ENCODE measurements at regions not wholly inside any gene's neighbourhood (a gene's known extent, or its start where the extent isn't known, plus 50 kb on each side); places are given as distances from the start of the nearest gene placed in this dataset.

- Histone ChIP-seq H3K27ac (ENCODE audit: low read depth, low read length) (no peak overlapping the region), H3K4ac (replicated peaks; ENCODE audit: insufficient read length, low read depth, low read length) (no peak overlapping the region), H2AK5ac (ENCODE audit: low read depth, low read length) (no peak overlapping the region), H2BK5ac (ENCODE audit: low read depth, low read length) (no peak overlapping the region), H3K79me2 (ENCODE audit: control insufficient read depth in 1 of 2, insufficient read depth in 2 of 2, low read length in 2 of 2) (no peaks in the 10 kb centered on the region), H3K36me3 (ENCODE audit: control insufficient read depth in 2 of 4, insufficient read depth in 4 of 4, low read length in 3 of 4) (no peaks in the 10 kb centered on the region), H2AFZ (ENCODE audit: low read length) (no peak overlapping the region), H3K14ac (ENCODE audit: insufficient read length) (no peak overlapping the region), H3K4me1 (replicated peaks in 1 of 4; ENCODE audit: control insufficient read depth in 3 of 4, insufficient read depth in 4 of 4, low read length in 3 of 4) (peaks cover 0 to 7% (median 0%) of the 10 kb centered on the region in 4 experiments; a peak in 2 of 7 replicates), H3K18ac (ENCODE audit: extremely low read depth, low read length) (no peak overlapping the region), H3K27me3 (replicated peaks in 1 of 4; ENCODE audit: control insufficient read depth in 3 of 4, extremely low read depth in 1 of 4, insufficient read depth in 3 of 4, low read length in 3 of 4) (no peaks in the 10 kb centered on the region), H4K8ac (ENCODE audit: extremely low read depth, insufficient read depth, low read length) (no peak overlapping the region), H3K4me3 (ENCODE audit: extremely low read depth in 1 of 4, insufficient read depth in 2 of 4, low read depth in 3 of 4, low read length in 4 of 4) (no peak overlapping the region), H2BK15ac (ENCODE audit: low read length) (no peak overlapping the region), H3K56ac (replicated peaks; ENCODE audit: insufficient read length, low read depth, low read length) (no peak overlapping the region), H3K9ac (replicated peaks in 1 of 4; ENCODE audit: extremely low read depth in 1 of 4, low read depth in 3 of 4, low read length in 3 of 4) (no peak overlapping the region), H2BK120ac (replicated peaks; ENCODE audit: low read depth, low read length) (no peak overlapping the region), H3K4me2 (ENCODE audit: insufficient read depth in 1 of 2, low read depth in 2 of 2, low read length in 2 of 2) (no peak overlapping the region), H2BK20ac (ENCODE audit: low read length) (no peak overlapping the region), H3K79me1 (ENCODE audit: low read depth, low read length) (no peaks in the 10 kb centered on the region), H4K20me1 (replicated peaks in 1 of 2; ENCODE audit: control insufficient read depth in 1 of 2, insufficient read depth in 2 of 2, low read length in 2 of 2) (no peaks in the 10 kb centered on the region), H2BK12ac (ENCODE audit: low read depth, low read length) (no peak overlapping the region), H4K91ac (replicated peaks; ENCODE audit: insufficient read length, low read length) (no peak overlapping the region), H3K9me3 (ENCODE audit: insufficient read depth in 2 of 2, low read depth in 1 of 2, low read length in 1 of 2) (no peaks in the 10 kb centered on the region), H3K23me2 (ENCODE audit: low read depth, low read length) (no peaks in the 10 kb centered on the region), H4K5ac (ENCODE audit: insufficient read length, low read depth, low read length) (no peak overlapping the region), H3K23ac (ENCODE audit: insufficient read length) (no peak overlapping the region)
- TF ChIP-seq RFX5 (IDR thresholded peaks at IDR 0.05; ENCODE audit: borderline replicate concordance, low read depth, low read length) (no peak), SP2 (IDR thresholded peaks at IDR 0.05; ENCODE audit: low read length) (no peak), POLR2AphosphoS5 (IDR thresholded peaks at IDR 0.05; ENCODE audit: low read depth, low read length) (no peak), EZH2 (IDR thresholded peaks at IDR 0.05; ENCODE audit: low read depth, low read length, severe bottlenecking) (no peak), POLR2A (IDR thresholded peaks at IDR 0.05; ENCODE audit: control extremely low read depth in 1 of 2, low read depth in 2 of 2, low read length in 2 of 2) (no peak), POU5F1 (IDR thresholded peaks at IDR 0.05; ENCODE audit: low read depth, low read length) (no peak), ATF2 (IDR thresholded peaks at IDR 0.05; ENCODE audit: low read length) (no peak), TAF1 (IDR thresholded peaks at IDR 0.05; ENCODE audit: low read depth, low read length) (no peak), TEAD4 (IDR thresholded peaks at IDR 0.05; ENCODE audit: low read depth, low read length) (no peak), NANOG (IDR thresholded peaks at IDR 0.05; ENCODE audit: insufficient read depth, low read depth, low read length, poor library complexity, severe bottlenecking) (no peak), JUN (IDR thresholded peaks at IDR 0.05; ENCODE audit: low read depth, low read length) (no peak), SP4 (IDR thresholded peaks at IDR 0.05; ENCODE audit: low read length) (no peak)
- CTCF ChIA-PET (ENCODE audit: partially characterized antibody): interaction anchor here (0.6 to 2.5 kb wide), 6 partner anchors 16 to 84 kb away, joined by 3 to 9 read pairs (median 4); no protein-coding TSS in a partner anchor
- DNase-seq (ENCODE audit: low read depth in 1 of 2, low spot score in 2 of 2): no peak
- WGBS, 2 experiments (ENCODE audit: extremely low coverage in 1 of 2, insufficient coverage in 1 of 2, insufficient read length in 1 of 2, insufficient replicate concordance in 2 of 2, low coverage in 1 of 2, low lambda C conversion rate in 2 of 2, missing lambda C conversion rate in 1 of 2): 89% methylated on average over 1 of the region's 1 CpG; no CpG with 5 or more reads in 1 of the 2 experiments
- no peak for FAIRE-seq
- POLR2A ChIA-PET (ENCODE audit: partially characterized antibody): no interaction called here
Measured at GRCh38 chr11:112504056-112504455, 243.4 kb upstream of the PLET1 start.

Data from H1 (cell line).